ENCODE measurements at regions not wholly inside any gene's neighbourhood (a gene's known extent, or its start where the extent isn't known, plus 50 kb on each side); places are given as distances from the start of the nearest gene placed in this dataset.
"Not testable (repeated sequence)": the region's sequence is repeated elsewhere in the genome, so short reads cannot be mapped to it uniquely, and the experiment has no call there.

- TF ChIP-seq CTCF (conservative IDR thresholded peaks at IDR 0.05; ENCODE audit: control insufficient read depth, insufficient read depth, low read depth, low read length), result no peak
- H3K4me3 ChIP-seq (ENCODE audit: control insufficient read depth, low read depth, low read length), result no peak overlapping the region
- DNase-seq (ENCODE audit: low read depth), result no peak
Observed at GRCh38 chr3:5358911-5359310, 171.4 kb downstream of the EDEM1 start.

GRCh38 chr3:5360453-5360852, 172.9 kb downstream of the EDEM1 start:
- TF ChIP-seq CTCF (conservative IDR thresholded peaks at IDR 0.05; ENCODE audit: control insufficient read depth, insufficient read depth, low read depth, low read length), result no peak
- no peak for DNase-seq (ENCODE audit: low read depth)
- H3K4me3 ChIP-seq (ENCODE audit: control insufficient read depth, low read depth, low read length), result no peak overlapping the region

- no peak overlapping the region for H3K4me3 ChIP-seq (ENCODE audit: control insufficient read depth, low read depth, low read length)
- TF ChIP-seq CTCF (conservative IDR thresholded peaks at IDR 0.05; ENCODE audit: control insufficient read depth, insufficient read depth, low read depth, low read length), result no peak
- DNase-seq (ENCODE audit: low read depth), result no peak
Observed at GRCh38 chr3:5366746-5367145, 179.2 kb downstream of the EDEM1 start.

- not testable (repeated sequence) for DNase-seq (ENCODE audit: low read depth); H3K4me3 ChIP-seq (ENCODE audit: control insufficient read depth, low read depth, low read length)
Observed at GRCh38 chr3:5371555-5371954, 184.0 kb downstream of the EDEM1 start.

GRCh38 chr3:5376761-5377160, 189.3 kb downstream of the EDEM1 start:
- no peak overlapping the region for H3K4me3 ChIP-seq (ENCODE audit: control insufficient read depth, low read depth, low read length)
- no peak for TF ChIP-seq CTCF (conservative IDR thresholded peaks at IDR 0.05; ENCODE audit: control insufficient read depth, insufficient read depth, low read depth, low read length)
- no peak for DNase-seq (ENCODE audit: low read depth)

- H3K4me3 ChIP-seq (ENCODE audit: control insufficient read depth, low read depth, low read length); DNase-seq (ENCODE audit: low read depth): not testable (repeated sequence)
Observed at GRCh38 chr3:5379266-5379665, 191.8 kb downstream of the EDEM1 start.

- DNase-seq (ENCODE audit: low read depth); H3K4me3 ChIP-seq (ENCODE audit: control insufficient read depth, low read depth, low read length): not testable (repeated sequence)
Observed at GRCh38 chr3:5383486-5384263, 196.2 kb downstream of the EDEM1 start.

- DNase-seq (ENCODE audit: low read depth), result no peak
- no peak overlapping the region for H3K4me3 ChIP-seq (ENCODE audit: control insufficient read depth, low read depth, low read length)
- TF ChIP-seq CTCF (conservative IDR thresholded peaks at IDR 0.05; ENCODE audit: control insufficient read depth, insufficient read depth, low read depth, low read length), result no peak
Observed at GRCh38 chr3:5384557-5385236, 197.2 kb downstream of the EDEM1 start.
